Activated naive CD4-positive, alpha-beta T cell treated with anti-CD3 and anti-CD28 coated beads for 36 hours (primary cell): ENCODE measurements at regions not wholly inside any gene's neighbourhood (a gene's known extent, or its start where the extent isn't known, plus 50 kb on each side); places are given as distances from the start of the nearest gene placed in this dataset.
"Not testable (repeated sequence)": the region's sequence is repeated elsewhere in the genome, so short reads cannot be mapped to it uniquely, and the experiment has no call there.

Source experiments
- CTCF ChIA-PET: fragments of 350-600 bp; sonication (Branson Sonifier 250); formaldehyde crosslinking; loops from one replicate; lab custom pipeline; 2021; ENCODE audit warnings: antibody characterized with exemption; lab: Charles Lee
- DNase-seq: peaks from one replicate; pipeline ENCODE4 v3.0.0-alpha.2; 2020
- H3K27ac Mint-ChIP-seq: one replicate; pipeline ENCODE4 v1.8.0; 2021; ENCODE audit warnings: mild to moderate bottlenecking, mixed read lengths
- H3K27me3 Mint-ChIP-seq: one replicate; pipeline ENCODE4 v1.8.0; 2021; ENCODE audit warnings: low read depth, mixed read lengths
- H3K36me3 Mint-ChIP-seq: one replicate; pipeline ENCODE4 v1.8.0; 2021; ENCODE audit warnings: low read depth, mixed read lengths
- H3K4me1 Mint-ChIP-seq: one replicate; pipeline ENCODE4 v1.8.0; 2021; ENCODE audit warnings: low read depth, mixed read lengths
- H3K4me3 Mint-ChIP-seq: one replicate; pipeline ENCODE4 v1.8.0; 2021; ENCODE audit warnings: mild to moderate bottlenecking, moderate library complexity, mixed read lengths
- H3K9me3 Mint-ChIP-seq: one replicate; pipeline ENCODE4 v1.8.0; 2021; ENCODE audit warnings: mixed read lengths
- intact Hi-C: fragments of 100-400 bp; cut with micrococcal nuclease; formaldehyde crosslinking; loops from one replicate; pipeline ENCODE4 v1.15.1; 2023

DNA sequence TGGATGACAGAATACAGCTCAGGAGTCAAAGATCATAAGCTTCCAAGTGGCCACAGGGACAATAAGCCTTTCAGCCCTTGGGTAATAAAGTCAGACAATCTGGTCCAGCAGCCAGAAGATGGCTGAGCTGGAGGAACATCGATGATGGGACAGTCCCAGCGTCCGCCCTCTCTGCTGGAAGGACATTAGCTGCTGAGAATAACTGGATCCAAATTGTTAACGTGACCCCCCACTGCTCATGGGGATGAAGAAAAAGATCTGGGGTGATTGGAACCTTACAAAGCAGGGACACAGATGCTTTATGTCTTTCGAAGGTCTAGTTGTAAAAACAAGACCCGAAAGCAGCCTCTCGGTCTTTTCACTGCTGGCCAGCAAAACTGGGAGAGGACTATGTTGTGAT lies 71.0 kb downstream of the IGLL5 start:
- H3K4me1 Mint-ChIP-seq, result peaks cover 2% of the 10 kb centered on the region
- H3K27me3 Mint-ChIP-seq, result peaks cover 15% of the 10 kb centered on the region
- no peak for DNase-seq
- no peak overlapping the region for H3K27ac Mint-ChIP-seq
- H3K9me3 Mint-ChIP-seq, result peaks cover 6% of the 10 kb centered on the region
- H3K36me3 Mint-ChIP-seq, result no peaks in the 10 kb centered on the region
- no peak overlapping the region for H3K4me3 Mint-ChIP-seq
- intact Hi-C loops, result loop anchor here (1.0 to 10.0 kb wide), 4 partner anchors 76 to 428 kb away; no protein-coding TSS in a partner anchor
- CTCF ChIA-PET, result interaction anchor here (0.8 to 9.3 kb wide), 23 partner anchors 8 to 247 kb away, joined by 3 to 232 read pairs (median 6); partner anchors contain the start of gene RSPH14

DNA sequence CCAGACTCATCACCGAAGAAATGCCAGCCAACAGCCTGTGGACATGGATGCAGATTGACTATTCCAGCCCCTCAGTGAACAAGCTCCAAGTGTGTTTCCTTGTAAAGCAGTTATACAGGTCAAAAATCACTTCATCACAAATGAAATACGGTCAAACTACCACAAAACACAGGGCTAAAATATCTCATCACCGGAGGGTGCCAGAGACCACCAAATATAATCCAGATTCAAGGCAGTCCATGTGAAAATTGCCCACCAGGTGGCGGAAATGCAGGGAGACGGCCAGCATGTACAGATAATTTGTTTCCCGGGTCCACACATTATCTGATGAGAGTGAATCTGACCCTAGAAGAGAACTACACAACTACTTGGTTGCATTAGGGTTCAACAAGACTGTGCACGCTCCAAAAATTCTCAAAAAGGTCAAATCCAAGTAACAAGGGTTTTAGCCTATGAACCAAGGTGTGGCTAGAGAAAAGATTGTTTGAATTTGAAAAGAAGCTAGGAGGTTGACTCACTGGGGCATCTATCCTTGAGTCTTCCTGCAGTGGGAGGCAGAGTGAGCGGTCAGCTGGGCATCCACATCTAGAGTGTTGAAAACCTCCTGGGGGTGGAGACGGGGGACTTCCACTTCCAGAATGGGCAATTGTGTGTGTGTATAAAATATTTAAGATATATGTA lies 71.7 kb downstream of the IGLL5 start:
- no peaks in the 10 kb centered on the region for H3K36me3 Mint-ChIP-seq
- intact Hi-C loops, result loop anchor here (1.0 to 10.0 kb wide), 4 partner anchors 77 to 427 kb away; no protein-coding TSS in a partner anchor
- no peak overlapping the region for H3K27ac Mint-ChIP-seq
- peak; percentile 88 for DNase-seq
- H3K9me3 Mint-ChIP-seq, result peaks cover 6% of the 10 kb centered on the region
- CTCF ChIA-PET, result interaction anchor here (0.5 to 9.3 kb wide), 36 partner anchors 7 to 426 kb away, joined by 3 to 232 read pairs (median 5); partner anchors contain the start of genes GNAZ and RSPH14
- H3K27me3 Mint-ChIP-seq, result peaks cover 15% of the 10 kb centered on the region
- H3K4me3 Mint-ChIP-seq, result no peak overlapping the region
- peaks cover 2% of the 10 kb centered on the region for H3K4me1 Mint-ChIP-seq

DNA sequence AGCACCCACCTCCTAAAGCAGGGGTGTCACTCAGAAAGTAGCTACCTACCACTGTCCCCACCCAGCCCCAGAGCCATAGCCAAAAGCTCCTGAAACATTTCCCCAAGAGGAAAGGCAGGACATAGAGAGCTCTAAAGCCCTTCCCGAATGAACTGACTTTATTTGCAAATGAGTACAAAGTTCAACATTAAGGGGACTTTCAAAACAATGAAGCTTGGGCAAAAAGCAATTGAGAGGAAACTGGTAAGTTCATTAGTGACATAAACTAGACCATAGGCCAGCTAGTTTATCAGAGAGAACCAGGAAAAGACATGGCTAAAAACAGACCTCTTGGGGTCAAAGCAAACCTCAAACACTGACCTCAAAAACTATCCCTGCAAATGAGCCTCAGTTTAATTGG lies 72.7 kb downstream of the IGLL5 start:
- H3K9me3 Mint-ChIP-seq, result peaks cover 6% of the 10 kb centered on the region
- no peak overlapping the region for H3K27ac Mint-ChIP-seq
- DNase-seq, result no peak
- no peaks in the 10 kb centered on the region for H3K4me1 Mint-ChIP-seq
- no peak overlapping the region for H3K4me3 Mint-ChIP-seq
- intact Hi-C loops, result no loop called here
- H3K36me3 Mint-ChIP-seq, result no peaks in the 10 kb centered on the region
- H3K27me3 Mint-ChIP-seq, result peaks cover 14% of the 10 kb centered on the region
- CTCF ChIA-PET, result interaction anchor here (0.5 to 9.3 kb wide), 26 partner anchors 9 to 425 kb away, joined by 3 to 232 read pairs (median 4); partner anchors contain the start of genes GNAZ and RSPH14

DNA sequence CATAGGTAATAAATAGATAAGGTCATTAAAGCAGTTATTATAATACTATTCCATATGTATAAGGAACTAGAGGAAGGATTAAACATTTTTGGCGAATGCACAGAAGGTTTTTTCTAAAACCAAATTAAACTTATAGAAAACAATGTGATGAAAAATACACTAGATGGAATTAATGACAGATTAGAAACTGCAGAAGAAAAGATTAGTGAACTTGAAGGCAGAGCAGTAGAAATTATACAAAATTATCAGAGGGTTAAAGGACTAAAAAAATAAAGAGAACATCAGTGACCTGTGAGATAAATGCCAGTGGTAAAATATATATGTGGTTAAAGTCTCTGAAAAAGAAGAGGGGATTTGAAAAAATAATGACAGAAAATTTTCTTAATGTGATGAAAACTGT lies 74.0 kb downstream of the IGLL5 start:
- Mint-ChIP-seq H3K9me3 (peaks cover 6% of the 10 kb centered on the region), H3K4me3 (no peak overlapping the region), H3K27ac (no peak overlapping the region), H3K4me1 (no peaks in the 10 kb centered on the region), H3K27me3 (peaks cover 15% of the 10 kb centered on the region), H3K36me3 (no peaks in the 10 kb centered on the region)
- CTCF ChIA-PET, result interaction anchor here (2.6 to 9.3 kb wide), 2 partner anchors 13 to 173 kb away, joined by 13 to 232 read pairs; partner anchors contain the start of gene RSPH14
- intact Hi-C loops, result no loop called here
- no peak for DNase-seq

DNA sequence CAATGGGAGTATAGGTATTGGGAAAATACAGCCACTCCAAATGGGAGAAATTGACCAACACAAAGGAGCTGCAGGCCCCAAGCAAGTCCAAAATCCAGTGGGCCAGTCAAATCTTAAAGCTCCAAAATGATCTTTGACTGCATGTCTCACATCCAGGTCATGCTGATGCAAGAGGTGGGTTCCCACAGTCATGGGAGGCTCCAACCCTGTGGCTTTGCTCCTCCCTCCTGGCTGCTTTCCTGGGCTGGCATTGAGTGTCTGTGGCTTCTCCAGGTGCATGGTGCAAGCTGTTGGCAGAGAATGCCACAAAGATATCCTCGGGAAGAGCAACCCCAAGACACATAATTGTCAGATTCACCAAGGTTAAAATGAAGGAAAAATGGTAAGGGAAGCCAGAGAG lies 80.8 kb downstream of the IGLL5 start:
- H3K4me3 Mint-ChIP-seq, result no peak overlapping the region
- intact Hi-C loops, result no loop called here
- no peak overlapping the region for H3K27ac Mint-ChIP-seq
- H3K4me1 Mint-ChIP-seq, result no peaks in the 10 kb centered on the region
- no peaks in the 10 kb centered on the region for H3K9me3 Mint-ChIP-seq
- H3K36me3 Mint-ChIP-seq, result no peaks in the 10 kb centered on the region
- no peak for DNase-seq
- CTCF ChIA-PET, result no interaction called here
- peaks cover 52% of the 10 kb centered on the region for H3K27me3 Mint-ChIP-seq

DNA sequence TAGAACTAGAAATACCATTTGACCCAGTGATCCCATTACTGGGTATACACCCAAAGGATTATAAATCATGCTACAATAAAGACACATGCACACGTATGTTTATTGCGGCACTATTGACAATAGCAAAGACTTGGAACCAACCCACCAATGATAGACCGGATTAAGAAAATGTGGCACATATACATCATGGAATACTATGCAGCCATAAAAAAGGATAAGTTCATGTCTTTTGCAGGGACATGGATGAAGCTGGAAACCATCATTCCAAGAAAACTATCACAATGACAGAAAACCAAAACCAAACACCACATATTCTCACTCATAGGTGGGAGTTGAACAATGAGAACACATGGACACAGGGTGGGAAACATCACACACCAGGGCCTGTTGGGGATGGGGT lies 85.0 kb downstream of the IGLL5 start:
- H3K27me3 Mint-ChIP-seq, result peaks cover 48% of the 10 kb centered on the region
- intact Hi-C loops, result loop anchor here (10.0 kb wide), 1 partner anchor 82 kb away; no protein-coding TSS in a partner anchor
- CTCF ChIA-PET, result not testable (repeated sequence)

DNA sequence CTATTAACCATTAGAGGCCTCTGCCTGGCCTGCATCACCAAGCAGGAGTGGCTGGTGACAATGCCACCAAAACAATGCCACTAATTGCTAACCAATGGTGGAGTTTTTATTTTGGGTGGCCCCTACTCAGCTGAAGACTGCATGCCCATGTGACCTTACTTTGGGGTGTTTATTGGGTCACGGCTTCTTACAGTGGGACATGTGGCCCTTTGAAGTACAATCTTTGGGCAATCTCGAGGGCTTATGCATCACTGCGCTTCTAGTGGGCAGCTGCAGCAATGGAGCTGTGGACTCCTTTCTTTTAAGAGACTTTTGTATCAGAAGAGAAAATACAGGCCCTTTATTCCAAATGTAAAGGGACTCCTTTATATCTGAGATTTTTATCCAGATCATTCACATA lies 85.7 kb downstream of the IGLL5 start:
- H3K27me3 Mint-ChIP-seq, result peaks cover 43% of the 10 kb centered on the region
- CTCF ChIA-PET, result interaction anchor here (1.7 to 2.8 kb wide), 2 partner anchors 13 to 18 kb away, joined by 5 to 13 read pairs; no protein-coding TSS in a partner anchor
- no peaks in the 10 kb centered on the region for H3K36me3 Mint-ChIP-seq

More for the DNA sequence above, 85.0 kb downstream of the IGLL5 start:
- not testable (repeated sequence) for DNase-seq, H3K9me3 Mint-ChIP-seq, H3K4me1 Mint-ChIP-seq, H3K36me3 Mint-ChIP-seq, H3K4me3 Mint-ChIP-seq, H3K27ac Mint-ChIP-seq

DNA sequence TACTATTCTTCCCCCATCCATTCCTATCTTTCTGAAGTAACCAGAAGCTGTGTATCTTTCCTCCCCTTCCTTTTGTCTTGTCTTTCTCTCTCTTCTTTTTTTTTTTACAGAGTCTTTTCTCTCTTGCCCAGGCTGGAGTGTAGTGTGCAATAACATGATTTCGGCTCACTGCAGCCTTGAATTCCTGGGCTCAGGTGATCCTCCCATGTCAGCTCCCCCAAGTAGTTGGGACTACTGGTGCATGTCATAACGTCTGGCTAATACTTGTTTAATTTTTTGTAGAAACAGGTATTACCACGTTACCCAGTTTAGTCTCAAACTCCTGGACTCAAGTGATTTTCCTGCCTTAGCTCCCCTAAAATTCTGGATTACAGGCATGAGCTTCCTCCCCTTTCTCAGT lies 86.5 kb downstream of the IGLL5 start:
- CTCF ChIA-PET, result interaction anchor here (1.0 to 2.8 kb wide), 3 partner anchors 14 to 126 kb away, joined by 3 to 13 read pairs (median 5); no protein-coding TSS in a partner anchor
- intact Hi-C loops, result loop anchor here (10.0 kb wide), 1 partner anchor 81 kb away; no protein-coding TSS in a partner anchor
- no peak for DNase-seq
- H3K27ac Mint-ChIP-seq, result no peak overlapping the region
- no peaks in the 10 kb centered on the region for H3K4me1 Mint-ChIP-seq
- no peaks in the 10 kb centered on the region for H3K36me3 Mint-ChIP-seq
- no peaks in the 10 kb centered on the region for H3K9me3 Mint-ChIP-seq
- no peak overlapping the region for H3K4me3 Mint-ChIP-seq
- H3K27me3 Mint-ChIP-seq, result peaks cover 35% of the 10 kb centered on the region

More for the DNA sequence above, 85.7 kb downstream of the IGLL5 start:
- no peak overlapping the region for H3K4me3 Mint-ChIP-seq
- intact Hi-C loops, result loop anchor here (10.0 kb wide), 1 partner anchor 81 kb away; no protein-coding TSS in a partner anchor
- DNase-seq, result no peak
- H3K27ac Mint-ChIP-seq, result no peak overlapping the region
- no peaks in the 10 kb centered on the region for H3K9me3 Mint-ChIP-seq
- H3K4me1 Mint-ChIP-seq, result no peaks in the 10 kb centered on the region

DNA sequence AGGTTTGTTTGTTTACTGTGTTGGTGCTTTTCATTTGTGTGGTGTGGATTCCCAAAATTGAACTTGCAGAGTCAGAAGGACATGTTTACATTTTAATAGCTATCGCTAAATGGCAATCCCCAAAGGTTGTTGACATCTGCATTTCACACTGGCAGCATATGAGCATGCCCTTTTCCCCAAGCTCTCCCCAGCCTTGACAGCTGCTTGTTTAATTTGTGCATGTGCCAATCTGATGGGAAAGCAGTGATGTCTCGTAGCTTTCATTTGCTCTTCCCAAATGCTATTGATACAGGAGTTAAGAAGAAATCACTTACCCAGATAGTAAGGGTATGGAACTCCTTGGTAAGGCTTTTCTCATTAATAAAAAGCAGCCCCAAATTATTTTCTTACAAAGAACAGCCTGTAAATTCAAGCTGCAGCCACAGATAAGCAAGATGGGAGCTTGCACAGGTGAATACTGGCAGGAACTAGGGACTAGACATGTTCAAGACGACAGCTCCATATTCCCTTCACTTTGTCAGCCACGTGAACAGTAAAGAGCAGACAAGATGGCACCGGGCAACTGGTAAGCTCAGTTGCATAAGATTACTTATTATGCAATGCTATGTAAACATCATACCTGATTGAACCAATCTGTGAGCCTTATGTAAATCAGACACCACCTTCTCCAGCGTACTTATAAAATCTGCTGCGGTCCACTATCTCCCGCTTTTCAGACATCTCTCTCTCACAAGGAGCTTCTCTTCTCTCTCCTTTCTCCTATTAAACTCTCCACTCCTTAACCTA lies 87.4 kb downstream of the IGLL5 start:
- Mint-ChIP-seq H3K36me3 (peaks cover 2% of the 10 kb centered on the region), H3K9me3 (no peaks in the 10 kb centered on the region), H3K4me1 (no peaks in the 10 kb centered on the region), H3K27me3 (peaks cover 27% of the 10 kb centered on the region), H3K27ac (no peak overlapping the region), H3K4me3 (no peak overlapping the region)
- DNase-seq, result no peak
- intact Hi-C loops, result loop anchor here (10.0 kb wide), 1 partner anchor 80 kb away; no protein-coding TSS in a partner anchor
- CTCF ChIA-PET, result interaction anchor here (0.6 to 2.8 kb wide), 4 partner anchors 14 to 127 kb away, joined by 3 to 13 read pairs (median 4); no protein-coding TSS in a partner anchor

DNA sequence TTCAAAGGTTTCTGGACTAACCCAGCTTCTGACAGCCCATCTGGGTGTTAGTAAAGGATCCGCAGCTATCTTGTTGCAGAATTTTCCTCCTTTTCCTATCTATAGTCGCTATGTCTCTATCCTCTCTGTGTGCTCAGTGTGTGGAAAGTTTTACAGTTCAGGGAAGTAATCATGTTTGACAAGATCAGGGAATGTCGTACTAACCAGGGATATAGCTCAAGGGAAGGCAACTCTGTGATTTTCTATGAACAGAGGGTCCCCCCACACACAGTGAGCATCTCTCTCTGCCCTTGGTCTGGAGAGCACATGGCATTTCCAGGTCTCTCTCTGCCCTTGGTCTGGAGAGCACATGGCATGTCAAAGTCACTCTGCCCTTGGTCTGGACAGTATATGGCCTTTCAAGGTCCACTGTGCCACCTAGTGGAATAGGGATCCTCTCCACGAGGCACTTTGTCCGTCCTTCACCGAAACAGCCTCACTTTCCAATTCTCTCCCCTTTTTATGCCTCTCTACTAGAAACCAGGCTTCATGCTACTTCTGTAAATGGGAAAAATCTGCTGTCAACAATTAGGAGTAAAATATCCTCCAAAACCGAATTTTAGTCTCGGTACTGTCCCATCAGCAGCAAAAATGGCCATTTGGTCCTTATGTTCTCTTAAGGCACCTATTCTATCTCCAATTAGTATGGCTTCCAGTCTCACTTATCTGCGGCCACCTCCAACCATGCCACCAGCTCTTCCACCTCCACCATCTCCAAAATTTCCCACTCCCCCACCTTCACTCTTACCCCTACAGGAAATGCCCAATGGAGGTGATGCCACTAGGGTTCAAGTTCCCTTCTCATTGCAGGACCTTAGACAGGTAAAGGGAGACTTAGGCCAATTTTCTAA lies 88.7 kb downstream of the IGLL5 start:
- Mint-ChIP-seq H3K36me3 (peaks cover 2% of the 10 kb centered on the region), H3K9me3 (peaks cover 10% of the 10 kb centered on the region), H3K4me3 (no peak overlapping the region), H3K4me1 (no peaks in the 10 kb centered on the region), H3K27ac (no peak overlapping the region), H3K27me3 (peaks cover 22% of the 10 kb centered on the region)
- intact Hi-C loops, result loop anchor here (10.0 kb wide), 1 partner anchor 79 kb away; no protein-coding TSS in a partner anchor
- DNase-seq, result no peak
- CTCF ChIA-PET, result interaction anchor here (2.8 kb wide), 1 partner anchor 16 kb away, joined by 13 read pairs; no protein-coding TSS in a partner anchor

DNA sequence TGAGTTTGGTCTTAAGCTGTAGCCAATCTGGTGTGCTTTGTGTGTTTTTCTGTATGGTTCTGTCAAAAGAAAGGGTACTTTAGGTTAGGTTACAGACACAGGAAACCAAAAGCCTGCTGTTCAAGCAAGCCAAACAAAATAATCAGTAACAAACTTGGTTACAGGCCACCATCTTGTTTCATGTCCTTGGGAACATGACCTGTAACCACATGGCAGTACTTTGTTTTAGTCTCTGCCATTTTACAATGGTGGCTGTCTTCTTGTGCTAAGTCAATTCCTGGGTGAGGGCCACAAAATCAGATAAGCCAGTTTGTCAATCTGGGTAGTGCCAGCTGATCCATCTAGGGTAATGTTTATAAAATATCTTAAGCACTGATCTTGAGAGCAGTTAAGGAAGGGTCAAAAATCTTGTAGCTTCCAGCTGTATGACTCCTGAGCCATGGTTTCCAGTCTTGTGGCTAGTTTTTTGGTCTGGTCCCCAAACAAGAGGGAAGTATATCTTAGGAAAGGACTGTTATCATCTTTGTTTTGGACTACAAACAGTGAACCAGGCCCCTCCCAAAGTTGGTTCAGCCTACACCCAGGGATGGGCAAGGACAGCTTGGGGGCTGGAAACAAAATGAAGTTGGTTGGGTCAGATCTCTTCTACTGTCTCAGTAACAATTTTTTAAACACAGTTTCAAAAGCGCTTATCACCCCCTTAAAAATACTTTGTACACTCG lies 90.0 kb downstream of the IGLL5 start:
- CTCF ChIA-PET, result no interaction called here
- no peaks in the 10 kb centered on the region for H3K4me1 Mint-ChIP-seq
- H3K27me3 Mint-ChIP-seq, result peaks cover 17% of the 10 kb centered on the region

More for the DNA sequence above, 90.0 kb downstream of the IGLL5 start:
- H3K4me3 Mint-ChIP-seq, result no peak overlapping the region
- peaks cover 2% of the 10 kb centered on the region for H3K36me3 Mint-ChIP-seq
- peaks cover 10% of the 10 kb centered on the region for H3K9me3 Mint-ChIP-seq
- intact Hi-C loops, result loop anchor here (10.0 kb wide), 1 partner anchor 77 kb away; no protein-coding TSS in a partner anchor
- no peak overlapping the region for H3K27ac Mint-ChIP-seq
- no peak for DNase-seq
